ENCODE measurements at regions not wholly inside any gene's neighbourhood (a gene's known extent, or its start where the extent isn't known, plus 50 kb on each side); places are given as distances from the start of the nearest gene placed in this dataset.

DNA sequence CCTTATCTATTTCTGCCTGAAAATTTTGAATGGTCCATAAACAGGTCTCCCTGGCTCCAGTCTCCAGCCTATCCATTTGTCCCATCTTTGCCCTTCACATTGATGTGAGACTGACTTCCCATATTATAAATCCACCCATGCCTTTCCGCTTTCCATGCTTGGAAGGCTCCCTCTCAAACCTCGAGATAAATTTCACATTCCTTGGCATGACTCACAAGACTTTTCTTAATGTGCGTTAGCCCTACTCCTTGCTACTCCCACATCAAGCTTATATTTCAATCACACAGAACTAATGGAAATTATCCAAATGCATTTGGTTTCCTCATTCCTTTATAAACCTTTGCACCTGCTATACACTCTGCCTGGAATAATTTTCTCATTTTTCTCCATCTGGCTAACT, 163.7 kb upstream of the NTM start:
- TF ChIP-seq, protein P1, sequence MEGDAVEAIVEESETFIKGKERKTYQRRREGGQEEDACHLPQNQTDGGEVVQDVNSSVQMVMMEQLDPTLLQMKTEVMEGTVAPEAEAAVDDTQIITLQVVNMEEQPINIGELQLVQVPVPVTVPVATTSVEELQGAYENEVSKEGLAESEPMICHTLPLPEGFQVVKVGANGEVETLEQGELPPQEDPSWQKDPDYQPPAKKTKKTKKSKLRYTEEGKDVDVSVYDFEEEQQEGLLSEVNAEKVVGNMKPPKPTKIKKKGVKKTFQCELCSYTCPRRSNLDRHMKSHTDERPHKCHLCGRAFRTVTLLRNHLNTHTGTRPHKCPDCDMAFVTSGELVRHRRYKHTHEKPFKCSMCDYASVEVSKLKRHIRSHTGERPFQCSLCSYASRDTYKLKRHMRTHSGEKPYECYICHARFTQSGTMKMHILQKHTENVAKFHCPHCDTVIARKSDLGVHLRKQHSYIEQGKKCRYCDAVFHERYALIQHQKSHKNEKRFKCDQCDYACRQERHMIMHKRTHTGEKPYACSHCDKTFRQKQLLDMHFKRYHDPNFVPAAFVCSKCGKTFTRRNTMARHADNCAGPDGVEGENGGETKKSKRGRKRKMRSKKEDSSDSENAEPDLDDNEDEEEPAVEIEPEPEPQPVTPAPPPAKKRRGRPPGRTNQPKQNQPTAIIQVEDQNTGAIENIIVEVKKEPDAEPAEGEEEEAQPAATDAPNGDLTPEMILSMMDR (IDR thresholded peaks at IDR 0.05; ENCODE audit: low read depth, low read length) = no peak
- no peak for TF ChIP-seq EZH2phosphoT487 (IDR thresholded peaks at IDR 0.05; ENCODE audit: low read depth)

Measured in OCI-LY3 (cell line).